ENCODE measurements at regions not wholly inside any gene's neighbourhood (a gene's known extent, or its start where the extent isn't known, plus 50 kb on each side); places are given as distances from the start of the nearest gene placed in this dataset.

GRCh38 chr3:177777699-177778098 is 580.4 kb upstream of the TBL1XR1 start:
- no peak for DNase-seq (ENCODE audit: low read depth)
- peak; percentile 67 for TF ChIP-seq CTCF (IDR thresholded peaks at IDR 0.05; ENCODE audit: control insufficient read depth, insufficient read depth, low read depth, low read length, missing control alignments)
- no peak overlapping the region for H3K4me3 ChIP-seq (ENCODE audit: control insufficient read depth, low read depth, low read length)

GRCh38 chr3:177778633-177779032 is 581.4 kb upstream of the TBL1XR1 start:
- no peak overlapping the region for H3K4me3 ChIP-seq (ENCODE audit: control insufficient read depth, low read depth, low read length)
- DNase-seq (ENCODE audit: low read depth) = no peak
- no peak for TF ChIP-seq CTCF (IDR thresholded peaks at IDR 0.05; ENCODE audit: control insufficient read depth, insufficient read depth, low read depth, low read length, missing control alignments)

- peak; percentile 48 for DNase-seq (ENCODE audit: low read depth)
- no peak for TF ChIP-seq CTCF (IDR thresholded peaks at IDR 0.05; ENCODE audit: control insufficient read depth, insufficient read depth, low read depth, low read length, missing control alignments)
- H3K4me3 ChIP-seq (ENCODE audit: control insufficient read depth, low read depth, low read length) = no peak overlapping the region
These were observed 584.4 kb upstream of the TBL1XR1 start for GRCh38 chr3:177781686-177782161.

- no peak for DNase-seq (ENCODE audit: low read depth)
- no peak overlapping the region for H3K4me3 ChIP-seq (ENCODE audit: control insufficient read depth, low read depth, low read length)
- TF ChIP-seq CTCF (IDR thresholded peaks at IDR 0.05; ENCODE audit: control insufficient read depth, insufficient read depth, low read depth, low read length, missing control alignments) = no peak
These were observed 586.1 kb upstream of the TBL1XR1 start for GRCh38 chr3:177783338-177783737.

- DNase-seq (ENCODE audit: low read depth) = no peak
- TF ChIP-seq CTCF (IDR thresholded peaks at IDR 0.05; ENCODE audit: control insufficient read depth, insufficient read depth, low read depth, low read length, missing control alignments) = no peak
- H3K4me3 ChIP-seq (ENCODE audit: control insufficient read depth, low read depth, low read length) = no peak overlapping the region
These were observed 586.5 kb upstream of the TBL1XR1 start for GRCh38 chr3:177783767-177784166.

GRCh38 chr3:177787279-177788041 is 590.2 kb upstream of the TBL1XR1 start:
- no peak for TF ChIP-seq CTCF (IDR thresholded peaks at IDR 0.05; ENCODE audit: control insufficient read depth, insufficient read depth, low read depth, low read length, missing control alignments)
- H3K4me3 ChIP-seq (ENCODE audit: control insufficient read depth, low read depth, low read length) = no peak overlapping the region
- no peak for DNase-seq (ENCODE audit: low read depth)
